Caco-2 (cell line): ENCODE measurements at regions not wholly inside any gene's neighbourhood (a gene's known extent, or its start where the extent isn't known, plus 50 kb on each side); places are given as distances from the start of the nearest gene placed in this dataset.

Experiments used
- BruUV-seq: library from RNA; stranded (reverse); fragments of 400-500 nt; replicated peaks from 2 replicates; lab custom pipeline; 2021; lab: Mats Ljungman, UMichigan
- CTCF ChIA-PET: fragments of 300-600 bp; sonication (Branson Sonifier 250); formaldehyde crosslinking; loops from one replicate; lab custom pipeline; 2022; ENCODE audit warnings: antibody characterized with exemption; lab: Charles Lee
- POLR2A ChIA-PET: fragments of 300-600 bp; sonication (Branson Sonifier 250); formaldehyde crosslinking; loops from one replicate; lab custom pipeline; 2022; ENCODE audit warnings: antibody characterized with exemption; lab: Charles Lee
- DNase-seq, 2 experiments: peaks; one replicate each; pipeline versions ENCODE4 v3.0.0 to v3.0.0-alpha.2; 2020 to 2022
- H3K27me3 ChIP-seq: replicated peaks from 2 replicates; pipeline ENCODE4 v1.6.0; 2011; ENCODE audit warnings: low read length; ENCODE audit not compliant: control insufficient read depth, insufficient read depth
- H3K36me3 ChIP-seq: 2 replicates; pipeline ENCODE4 v1.5.1; 2011; ENCODE audit warnings: low read length; ENCODE audit not compliant: control insufficient read depth, insufficient read depth
- H3K4me1 ChIP-seq: fragments of 250-450 bp; sonication (Bioruptor Pico); 2 replicates; pipeline ENCODE4 v1.5.1; 2020; ENCODE audit warnings: mild to moderate bottlenecking
- H3K4me3 ChIP-seq: 2 replicates; pipeline ENCODE4 v1.5.1; 2011; ENCODE audit warnings: low read depth, mild to moderate bottlenecking, control low read depth, low read length
- H3K9me3 ChIP-seq: fragments of 250-450 bp; sonication (Bioruptor Pico); 2 replicates; pipeline ENCODE4 v1.5.1; 2020; ENCODE audit warnings: mild to moderate bottlenecking, moderate library complexity
- H3K27ac Mint-ChIP-seq: one replicate; pipeline ENCODE4 v1.8.0; 2022; ENCODE audit warnings: mixed read lengths; ENCODE audit not compliant: unreplicated experiment
- H3K27me3 Mint-ChIP-seq: one replicate; pipeline ENCODE4 v1.8.0; 2022; ENCODE audit warnings: mixed read lengths; ENCODE audit not compliant: insufficient read depth, unreplicated experiment
- H3K36me3 Mint-ChIP-seq: one replicate; pipeline ENCODE4 v1.8.0; 2022; ENCODE audit warnings: mild to moderate bottlenecking, mixed read lengths; ENCODE audit not compliant: insufficient read depth, unreplicated experiment
- H3K4me1 Mint-ChIP-seq: one replicate; pipeline ENCODE4 v1.8.0; 2022; ENCODE audit warnings: low read depth, mixed read lengths; ENCODE audit not compliant: unreplicated experiment
- H3K4me3 Mint-ChIP-seq: one replicate; pipeline ENCODE4 v1.8.0; 2022; ENCODE audit warnings: mild to moderate bottlenecking, moderate library complexity, mixed read lengths; ENCODE audit not compliant: unreplicated experiment
- H3K9me3 Mint-ChIP-seq: one replicate; pipeline ENCODE4 v1.8.0; 2022; ENCODE audit warnings: mixed read lengths; ENCODE audit not compliant: unreplicated experiment
- CTCF ChIP-seq, 2 experiments: fragments of 200-600 bp in 1 of 2; IDR thresholded peaks; 1 replicate in 1 of 2; 2 replicates in 1 of 2; pipeline versions ENCODE4 v1.5.1 to v1.8.0; 2011 to 2022; ENCODE audit warnings: antibody characterized with exemption in 1 of 2, control low read depth in 1 of 2, inconsistent platforms in 1 of 2, low read depth in 1 of 2, low read length in 1 of 2, mild to moderate bottlenecking in 1 of 2, moderate library complexity in 1 of 2; ENCODE audit not compliant: insufficient read depth in 1 of 2, severe bottlenecking in 1 of 2, unreplicated experiment in 1 of 2
- intact Hi-C: fragments of 100-400 bp; cut with micrococcal nuclease; formaldehyde crosslinking; loops from one replicate; pipeline ENCODE4 v1.10.0; 2022; ENCODE audit not compliant: unreplicated experiment

GRCh38 chr9:78763424-78763823 lies 466.5 kb downstream of the PSAT1 start:
- ChIA-PET POLR2A (no interaction called here), CTCF (no interaction called here)
- Histone ChIP-seq H3K9me3 (no peaks in the 10 kb centered on the region), H3K4me3 (no peak overlapping the region), H3K36me3 (no peaks in the 10 kb centered on the region), H3K27me3 (no peaks in the 10 kb centered on the region), H3K4me1 (no peaks in the 10 kb centered on the region)
- H3K4me3 Mint-ChIP-seq: no peak overlapping the region
- DNase-seq: no peak
- peaks cover 3% of the 10 kb centered on the region for H3K27me3 Mint-ChIP-seq
- no peaks in the 10 kb centered on the region for H3K36me3 Mint-ChIP-seq
- intact Hi-C loops: no loop called here
- TF ChIP-seq CTCF (IDR thresholded peaks at IDR 0.05; ENCODE audit: insufficient read depth in 1 of 2, low read depth in 1 of 2, low read length in 1 of 2, severe bottlenecking in 1 of 2, unreplicated experiment in 1 of 2): no peak
- no peak overlapping the region for H3K27ac Mint-ChIP-seq
- no TSS peak for BruUV-seq
- no peaks in the 10 kb centered on the region for H3K9me3 Mint-ChIP-seq
- no peaks in the 10 kb centered on the region for H3K4me1 Mint-ChIP-seq

- H3K4me1 ChIP-seq: no peaks in the 10 kb centered on the region
- Mint-ChIP-seq H3K27me3 (peaks cover 3% of the 10 kb centered on the region), H3K4me1 (no peaks in the 10 kb centered on the region), H3K9me3 (no peaks in the 10 kb centered on the region), H3K27ac (no peak overlapping the region), H3K36me3 (no peaks in the 10 kb centered on the region), H3K4me3 (no peak overlapping the region)
- no peak for DNase-seq
- H3K36me3 ChIP-seq: no peaks in the 10 kb centered on the region
- H3K27me3 ChIP-seq: no peaks in the 10 kb centered on the region
- intact Hi-C loops: no loop called here
- no peak for TF ChIP-seq CTCF (IDR thresholded peaks at IDR 0.05; ENCODE audit: insufficient read depth in 1 of 2, low read depth in 1 of 2, low read length in 1 of 2, severe bottlenecking in 1 of 2, unreplicated experiment in 1 of 2)
- ChIA-PET CTCF (no interaction called here), POLR2A (no interaction called here)
- H3K4me3 ChIP-seq: no peak overlapping the region
- BruUV-seq: no TSS peak
- no peaks in the 10 kb centered on the region for H3K9me3 ChIP-seq
Observed at GRCh38 chr9:78765861-78766260, 468.9 kb downstream of the PSAT1 start.

DNA sequence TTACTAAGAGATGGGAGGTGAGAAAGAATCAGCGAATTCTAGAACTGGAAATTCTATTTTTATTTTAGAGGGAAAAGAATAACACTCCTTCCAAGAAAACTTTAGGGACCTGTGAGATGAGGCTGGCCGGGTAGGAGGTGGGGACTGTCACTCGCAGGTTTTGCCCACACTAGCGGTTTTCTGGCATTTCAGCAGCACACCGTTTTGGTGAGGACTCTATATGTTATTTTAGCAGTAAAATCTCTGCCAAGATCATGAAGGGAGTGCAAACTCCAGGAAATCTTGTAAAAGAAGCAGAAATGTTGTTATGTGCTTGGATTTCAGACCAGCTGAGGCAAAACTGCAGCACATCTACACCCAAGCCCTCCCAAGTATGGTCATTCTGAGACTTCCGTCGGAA lies 470.6 kb downstream of the PSAT1 start:
- Mint-ChIP-seq H3K4me3 (no peak overlapping the region), H3K9me3 (no peaks in the 10 kb centered on the region), H3K36me3 (no peaks in the 10 kb centered on the region), H3K27ac (no peak overlapping the region), H3K27me3 (peaks cover 3% of the 10 kb centered on the region), H3K4me1 (no peaks in the 10 kb centered on the region)
- H3K9me3 ChIP-seq: no peaks in the 10 kb centered on the region
- DNase-seq: no peak
- CTCF ChIA-PET: no interaction called here
- no peaks in the 10 kb centered on the region for H3K4me1 ChIP-seq
- no peak overlapping the region for H3K4me3 ChIP-seq
- intact Hi-C loops: no loop called here
- TF ChIP-seq CTCF (IDR thresholded peaks at IDR 0.05; ENCODE audit: insufficient read depth in 1 of 2, low read depth in 1 of 2, low read length in 1 of 2, severe bottlenecking in 1 of 2, unreplicated experiment in 1 of 2): no peak
- no peaks in the 10 kb centered on the region for H3K36me3 ChIP-seq
- BruUV-seq: no TSS peak
- no peaks in the 10 kb centered on the region for H3K27me3 ChIP-seq
- POLR2A ChIA-PET: no interaction called here
